Stimulated activated CD4-positive, alpha-beta T cell treated with anti-CD3 and anti-CD28 coated beads, TNF-alpha, amount 100 ng/mL, for 4 hours (primary cell): ENCODE measurements at regions not wholly inside any gene's neighbourhood (a gene's known extent, or its start where the extent isn't known, plus 50 kb on each side); places are given as distances from the start of the nearest gene placed in this dataset.

Experiments used
- DNase-seq, 3 experiments: peaks; one replicate each; pipeline ENCODE4 v3.0.0-alpha.2; 2020; ENCODE audit warnings: low read depth in 3 of 3

- DNase-seq, result no peak
Measured at GRCh38 chr9:95623640-95624039, 106.9 kb upstream of the PTCH1 start.

- DNase-seq, result no peak
Measured at GRCh38 chr9:95620722-95621121, 104.0 kb upstream of the PTCH1 start.

GRCh38 chr9:95620314-95620713 is 103.5 kb upstream of the PTCH1 start:
- no peak for DNase-seq

- no peak for DNase-seq
Measured at GRCh38 chr9:95615246-95615645, 98.5 kb upstream of the PTCH1 start.

GRCh38 chr9:95613670-95614069 is 96.9 kb upstream of the PTCH1 start:
- DNase-seq, result no peak

GRCh38 chr9:95611354-95611753 is 94.6 kb upstream of the PTCH1 start:
- no peak for DNase-seq

GRCh38 chr9:95610006-95610785 is 93.4 kb upstream of the PTCH1 start:
- DNase-seq, result no peak

- DNase-seq, result no peak
Measured at GRCh38 chr9:95609426-95609825, 92.7 kb upstream of the PTCH1 start.

GRCh38 chr9:95608341-95608740 is 91.6 kb upstream of the PTCH1 start:
- DNase-seq, result no peak

- no peak for DNase-seq
Measured at GRCh38 chr9:95607507-95607906, 90.7 kb upstream of the PTCH1 start.

- DNase-seq, result no peak
Measured at GRCh38 chr9:95606489-95607350, 89.9 kb upstream of the PTCH1 start.

- no peak for DNase-seq
Measured at GRCh38 chr9:95605816-95606488, 89.2 kb upstream of the PTCH1 start.

- DNase-seq, result no peak
Measured at GRCh38 chr9:95605101-95605500, 88.3 kb upstream of the PTCH1 start.

GRCh38 chr9:95598236-95598635 is 81.5 kb upstream of the PTCH1 start:
- DNase-seq, result no peak

GRCh38 chr9:95595721-95596295 is 79.0 kb upstream of the PTCH1 start:
- no peak for DNase-seq

GRCh38 chr9:95592931-95593330 is 76.2 kb upstream of the PTCH1 start:
- no peak for DNase-seq

GRCh38 chr9:95588724-95589588 is 72.2 kb upstream of the PTCH1 start:
- no peak for DNase-seq

GRCh38 chr9:95587021-95587964 is 70.5 kb upstream of the PTCH1 start:
- DNase-seq, result no peak

GRCh38 chr9:95586326-95586725 is 69.6 kb upstream of the PTCH1 start:
- DNase-seq, result no peak

- DNase-seq, result no peak
Measured at GRCh38 chr9:95585824-95586223, 69.1 kb upstream of the PTCH1 start.
